Activated CD4-positive, alpha-beta T cell treated with anti-CD3 and anti-CD28 coated beads for 36 hours (primary cell): ENCODE measurements at regions not wholly inside any gene's neighbourhood (a gene's known extent, or its start where the extent isn't known, plus 50 kb on each side); places are given as distances from the start of the nearest gene placed in this dataset.

Source experiments
- ATAC-seq: fragments of 200-7000 bp; cut with Tn5 transposase; one replicate; pipeline ENCODE4 v1.10.0; 2021; ENCODE audit warnings: mild to moderate bottlenecking, moderate library complexity
- CTCF ChIA-PET: fragments of 350-600 bp; sonication (Branson Sonifier 250); formaldehyde crosslinking; loops from one replicate; lab custom pipeline; 2021; ENCODE audit warnings: antibody characterized with exemption; lab: Charles Lee
- POLR2A ChIA-PET: fragments of 350-600 bp; sonication (Branson Sonifier 250); formaldehyde crosslinking; loops from one replicate; lab custom pipeline; 2021; ENCODE audit warnings: antibody characterized with exemption, inconsistent platforms; lab: Charles Lee
- DNase-seq: peaks from one replicate; pipeline ENCODE4 v3.0.0-alpha.2; 2020
- H3K27ac Mint-ChIP-seq: one replicate; pipeline ENCODE4 v1.8.0; 2021; ENCODE audit warnings: mixed read lengths
- H3K27me3 Mint-ChIP-seq: one replicate; pipeline ENCODE4 v1.8.0; 2021; ENCODE audit warnings: mixed read lengths
- H3K36me3 Mint-ChIP-seq: one replicate; pipeline ENCODE4 v1.8.0; 2021; ENCODE audit warnings: low read depth, mixed read lengths
- H3K4me1 Mint-ChIP-seq: one replicate; pipeline ENCODE4 v1.8.0; 2021; ENCODE audit warnings: mixed read lengths
- H3K4me3 Mint-ChIP-seq: one replicate; pipeline ENCODE4 v1.8.0; 2021; ENCODE audit warnings: mild to moderate bottlenecking, moderate library complexity, mixed read lengths
- H3K9me3 Mint-ChIP-seq: one replicate; pipeline ENCODE4 v1.8.0; 2021; ENCODE audit warnings: low read depth, mixed read lengths
- intact Hi-C, 2 experiments: fragments of 100-400 bp; cut with DNase I in 1 of 2; cut with micrococcal nuclease in 1 of 2; formaldehyde crosslinking; loops; one replicate each; pipeline versions ENCODE4 v1.14.2 to v1.15.1; 2022 to 2024; cut with DNase I, micrococcal nuclease

DNA sequence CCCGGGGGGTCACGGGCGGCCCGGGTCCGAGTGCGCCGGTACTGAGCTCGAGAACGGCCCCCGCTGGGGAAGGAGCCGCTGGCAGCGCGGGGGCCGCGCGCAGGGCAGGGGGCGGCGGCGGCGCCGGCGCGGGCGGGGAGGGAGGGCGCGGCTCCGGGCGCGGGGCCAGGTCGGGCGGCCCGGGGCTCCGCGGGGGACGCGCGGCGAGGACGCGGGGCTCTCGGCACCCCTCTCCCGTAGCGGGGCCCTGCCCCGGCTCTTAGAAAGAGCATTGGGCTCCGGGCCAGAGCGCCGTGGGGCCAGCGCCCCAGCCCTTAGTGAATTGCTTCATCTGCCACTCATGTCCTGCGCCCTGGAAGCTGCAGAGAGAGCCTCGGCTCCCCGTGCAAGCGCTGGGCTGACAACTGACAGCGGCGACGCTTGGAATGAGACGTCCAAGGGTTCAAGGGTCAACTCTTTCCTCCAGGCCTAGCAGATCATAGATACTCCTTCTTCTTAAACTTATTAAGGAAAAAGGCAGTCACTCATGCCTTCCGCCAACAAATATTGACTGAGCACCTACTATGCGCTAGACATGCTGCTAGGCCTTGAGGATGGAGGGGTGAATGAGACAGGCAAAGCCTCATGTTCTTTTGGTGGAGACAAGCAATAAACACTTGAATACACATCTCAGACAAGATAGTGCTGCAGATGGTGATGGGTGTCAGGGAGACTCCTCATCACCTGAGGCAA, 140.8 kb downstream of the SMAD6 start:
- ATAC-seq (peak; percentile 36), DNase-seq (peak; percentile 20)
- CTCF ChIA-PET = interaction anchor here (0.6 to 1.0 kb wide), 2 partner anchors 8 to 9 kb away, joined by 3 read pairs; no protein-coding TSS in a partner anchor
- Mint-ChIP-seq H3K36me3 (no peaks in the 10 kb centered on the region), H3K27ac (no peak overlapping the region), H3K9me3 (no peaks in the 10 kb centered on the region), H3K4me3 (no peak overlapping the region), H3K27me3 (peaks cover 36% of the 10 kb centered on the region), H3K4me1 (no peaks in the 10 kb centered on the region)
- POLR2A ChIA-PET = no interaction called here
- intact Hi-C loops = no loop called here

DNA sequence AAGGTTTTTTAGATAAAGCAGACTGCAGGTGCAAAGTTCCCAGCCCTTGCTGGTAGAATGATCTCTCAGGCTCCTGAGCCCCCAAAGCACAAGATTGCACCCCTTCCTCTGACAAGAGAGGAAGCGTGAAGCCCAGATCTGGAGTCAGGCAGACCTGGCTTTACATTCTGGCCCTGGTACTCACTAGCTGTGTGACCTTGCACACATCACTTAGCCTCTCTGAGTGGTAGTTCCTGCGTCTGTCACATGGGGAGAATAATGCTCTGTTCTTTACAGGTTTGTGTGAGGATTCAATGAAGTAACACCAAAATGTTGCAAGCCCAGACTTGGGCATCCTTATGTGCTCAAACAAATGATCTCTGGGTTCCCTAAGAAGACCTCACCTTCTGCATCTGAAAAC, 141.5 kb downstream of the SMAD6 start:
- CTCF ChIA-PET = interaction anchor here (0.6 to 1.0 kb wide), 2 partner anchors 9 kb away, joined by 3 read pairs; no protein-coding TSS in a partner anchor
- DNase-seq = no peak
- Mint-ChIP-seq H3K27ac (no peak overlapping the region), H3K4me1 (no peaks in the 10 kb centered on the region), H3K27me3 (peaks cover 36% of the 10 kb centered on the region), H3K36me3 (no peaks in the 10 kb centered on the region), H3K9me3 (no peaks in the 10 kb centered on the region), H3K4me3 (no peak overlapping the region)
- POLR2A ChIA-PET = no interaction called here
- no peak for ATAC-seq
- intact Hi-C loops = no loop called here

GRCh38 chr15:66844041-66844746, 142.2 kb downstream of the SMAD6 start:
- Mint-ChIP-seq H3K27ac (no peak overlapping the region), H3K36me3 (no peaks in the 10 kb centered on the region), H3K27me3 (peaks cover 36% of the 10 kb centered on the region), H3K9me3 (no peaks in the 10 kb centered on the region), H3K4me3 (no peak overlapping the region), H3K4me1 (no peaks in the 10 kb centered on the region)
- intact Hi-C loops = no loop called here
- DNase-seq (no peak), ATAC-seq (no peak)
- CTCF ChIA-PET = interaction anchor here (0.6 to 1.5 kb wide), 4 partner anchors 9 to 225 kb away, joined by 3 to 4 read pairs (median 3); no protein-coding TSS in a partner anchor
- POLR2A ChIA-PET = no interaction called here

DNA sequence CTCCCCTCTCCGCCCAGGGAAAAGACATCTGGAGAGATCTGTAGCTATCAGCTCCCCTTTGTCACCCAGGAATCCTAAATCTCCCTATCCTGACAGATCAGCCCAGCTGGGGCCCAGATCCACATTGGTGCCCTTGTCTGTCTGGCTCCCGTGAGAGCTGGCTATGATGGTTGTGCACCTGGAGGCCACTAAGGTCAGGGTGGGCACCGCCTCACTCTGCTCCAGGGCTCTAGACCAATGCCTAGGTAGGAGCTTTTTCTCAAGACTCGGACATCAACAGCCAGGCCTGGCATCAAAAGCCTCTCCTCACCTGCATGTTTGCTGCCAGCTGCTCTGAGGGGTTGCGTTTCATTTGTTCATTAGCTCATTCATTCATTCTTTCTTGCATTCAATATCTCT, 142.7 kb downstream of the SMAD6 start:
- ChIA-PET POLR2A (no interaction called here), CTCF (interaction anchor here (0.6 to 1.5 kb wide), 3 partner anchors 17 to 226 kb away, joined by 3 to 4 read pairs (median 3); no protein-coding TSS in a partner anchor)
- DNase-seq (no peak), ATAC-seq (no peak)
- Mint-ChIP-seq H3K9me3 (no peaks in the 10 kb centered on the region), H3K27me3 (peaks cover 36% of the 10 kb centered on the region), H3K4me1 (no peaks in the 10 kb centered on the region), H3K4me3 (no peak overlapping the region), H3K27ac (no peak overlapping the region), H3K36me3 (no peaks in the 10 kb centered on the region)
- intact Hi-C loops = no loop called here

- Mint-ChIP-seq H3K9me3 (no peaks in the 10 kb centered on the region), H3K27ac (no peak overlapping the region), H3K4me1 (no peaks in the 10 kb centered on the region), H3K4me3 (no peak overlapping the region), H3K36me3 (no peaks in the 10 kb centered on the region), H3K27me3 (peaks cover 36% of the 10 kb centered on the region)
- ChIA-PET CTCF (interaction anchor here (0.6 to 1.6 kb wide), 4 partner anchors 9 to 226 kb away, joined by 3 to 4 read pairs (median 3); no protein-coding TSS in a partner anchor), POLR2A (no interaction called here)
- intact Hi-C loops = no loop called here
- no peak for ATAC-seq
- no peak for DNase-seq
These were observed 143.3 kb downstream of the SMAD6 start for GRCh38 chr15:66845266-66845785.

DNA sequence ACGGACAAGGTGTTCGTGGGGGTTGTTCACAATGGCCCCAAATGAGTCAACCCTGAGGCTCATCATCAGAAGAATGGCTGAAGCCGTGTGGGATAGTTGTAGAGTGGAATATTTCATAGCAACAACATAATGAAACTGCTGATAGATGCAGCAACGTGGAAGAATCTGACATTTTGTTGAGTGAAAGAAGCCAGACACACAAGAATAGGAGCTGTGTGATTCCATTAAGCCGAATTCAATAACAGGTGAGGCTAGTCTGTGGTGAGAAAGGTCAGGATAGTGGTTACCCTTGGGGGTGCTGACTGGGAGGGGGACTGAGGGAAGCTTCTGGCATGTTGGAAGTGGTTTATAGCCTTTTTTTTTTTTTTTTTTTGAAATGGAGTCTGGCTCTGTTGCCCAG, 144.0 kb downstream of the SMAD6 start:
- Mint-ChIP-seq H3K4me3 (no peak overlapping the region), H3K9me3 (no peaks in the 10 kb centered on the region), H3K4me1 (no peaks in the 10 kb centered on the region), H3K27ac (no peak overlapping the region), H3K27me3 (peaks cover 36% of the 10 kb centered on the region), H3K36me3 (no peaks in the 10 kb centered on the region)
- CTCF ChIA-PET = interaction anchor here (1.1 to 1.6 kb wide), 2 partner anchors 10 to 241 kb away, joined by 3 to 4 read pairs; no protein-coding TSS in a partner anchor
- POLR2A ChIA-PET = interaction anchor here (0.7 kb wide), 1 partner anchor 443 kb away, joined by 7 read pairs; no protein-coding TSS in a partner anchor
- no peak for DNase-seq
- ATAC-seq = no peak
- intact Hi-C loops = no loop called here

DNA sequence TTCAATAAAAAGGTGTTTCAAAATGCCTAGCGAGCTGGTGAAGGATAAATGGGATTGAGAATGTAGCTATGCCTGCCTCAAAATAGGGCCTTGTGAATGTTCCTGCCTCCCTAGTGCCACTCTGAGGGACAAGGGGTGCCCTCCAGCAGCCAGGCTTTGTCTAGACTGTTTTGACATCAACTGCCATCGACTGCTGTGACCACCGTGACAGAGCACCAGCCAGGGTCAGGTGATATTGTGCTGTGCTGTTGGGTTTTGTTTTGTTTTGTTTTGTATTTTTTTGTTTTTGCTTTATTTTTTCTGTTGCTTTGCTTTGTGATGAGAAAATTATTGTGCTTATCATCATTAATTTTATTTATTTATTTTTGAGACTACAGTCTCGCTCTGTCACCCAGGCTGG, 144.8 kb downstream of the SMAD6 start:
- H3K27me3 Mint-ChIP-seq = peaks cover 31% of the 10 kb centered on the region
- ChIA-PET POLR2A (interaction anchor here (0.6 to 0.7 kb wide), 2 partner anchors 243 to 444 kb away, joined by 3 to 7 read pairs; no protein-coding TSS in a partner anchor), CTCF (interaction anchor here (1.1 to 1.6 kb wide), 2 partner anchors 11 to 242 kb away, joined by 3 to 4 read pairs; no protein-coding TSS in a partner anchor)
- peaks cover 5% of the 10 kb centered on the region for H3K4me1 Mint-ChIP-seq
- no peak overlapping the region for H3K4me3 Mint-ChIP-seq
- DNase-seq = no peak
- no peaks in the 10 kb centered on the region for H3K36me3 Mint-ChIP-seq
- intact Hi-C loops = no loop called here
- no peak overlapping the region for H3K27ac Mint-ChIP-seq
- ATAC-seq = no peak
- no peaks in the 10 kb centered on the region for H3K9me3 Mint-ChIP-seq

- Mint-ChIP-seq H3K27me3 (peaks cover 32% of the 10 kb centered on the region), H3K9me3 (no peaks in the 10 kb centered on the region), H3K27ac (no peak overlapping the region), H3K4me1 (peaks cover 6% of the 10 kb centered on the region), H3K4me3 (no peak overlapping the region), H3K36me3 (no peaks in the 10 kb centered on the region)
- DNase-seq (no peak), ATAC-seq (no peak)
- ChIA-PET CTCF (no interaction called here), POLR2A (no interaction called here)
- intact Hi-C loops = no loop called here
These were observed 145.5 kb downstream of the SMAD6 start for GRCh38 chr15:66847565-66847991.

- Mint-ChIP-seq H3K4me3 (no peak overlapping the region), H3K27ac (no peak overlapping the region), H3K36me3 (no peaks in the 10 kb centered on the region), H3K27me3 (peaks cover 31% of the 10 kb centered on the region), H3K4me1 (peaks cover 6% of the 10 kb centered on the region), H3K9me3 (no peaks in the 10 kb centered on the region)
- DNase-seq (no peak), ATAC-seq (no peak)
- ChIA-PET POLR2A (no interaction called here), CTCF (interaction anchor here (0.9 kb wide), 1 partner anchor 20 kb away, joined by 3 read pairs; no protein-coding TSS in a partner anchor)
- intact Hi-C loops = no loop called here
These were observed 146.1 kb downstream of the SMAD6 start for GRCh38 chr15:66848116-66848515.

GRCh38 chr15:66848686-66849392, 146.8 kb downstream of the SMAD6 start:
- Mint-ChIP-seq H3K4me3 (no peak overlapping the region), H3K9me3 (no peaks in the 10 kb centered on the region), H3K27me3 (peaks cover 27% of the 10 kb centered on the region), H3K36me3 (no peaks in the 10 kb centered on the region), H3K27ac (no peak overlapping the region), H3K4me1 (peaks cover 6% of the 10 kb centered on the region)
- ATAC-seq (no peak), DNase-seq (no peak)
- ChIA-PET POLR2A (no interaction called here), CTCF (interaction anchor here (0.6 to 0.9 kb wide), 3 partner anchors 20 to 339 kb away, joined by 3 read pairs; no protein-coding TSS in a partner anchor)
- intact Hi-C loops = no loop called here

GRCh38 chr15:66849393-66849745, 147.3 kb downstream of the SMAD6 start:
- no peak overlapping the region for H3K4me3 Mint-ChIP-seq
- ATAC-seq = no peak
- intact Hi-C loops = no loop called here

More at GRCh38 chr15:66849393-66849745, 147.3 kb downstream of the SMAD6 start:
- no peak for DNase-seq
- H3K27me3 Mint-ChIP-seq = peaks cover 27% of the 10 kb centered on the region
- H3K9me3 Mint-ChIP-seq = no peaks in the 10 kb centered on the region
- no peak overlapping the region for H3K27ac Mint-ChIP-seq
- CTCF ChIA-PET = interaction anchor here (0.6 kb wide), 1 partner anchor 242 kb away, joined by 3 read pairs; no protein-coding TSS in a partner anchor
- POLR2A ChIA-PET = no interaction called here
- no peaks in the 10 kb centered on the region for H3K36me3 Mint-ChIP-seq
- H3K4me1 Mint-ChIP-seq = peaks cover 6% of the 10 kb centered on the region
